ENCODE measurements at regions not wholly inside any gene's neighbourhood (a gene's known extent, or its start where the extent isn't known, plus 50 kb on each side); places are given as distances from the start of the nearest gene placed in this dataset.

- DNase-seq (ENCODE audit: low spot score): no peak
Measured at GRCh38 chr5:33369485-33370465, 71.0 kb upstream of the TARS1 start.

DNA sequence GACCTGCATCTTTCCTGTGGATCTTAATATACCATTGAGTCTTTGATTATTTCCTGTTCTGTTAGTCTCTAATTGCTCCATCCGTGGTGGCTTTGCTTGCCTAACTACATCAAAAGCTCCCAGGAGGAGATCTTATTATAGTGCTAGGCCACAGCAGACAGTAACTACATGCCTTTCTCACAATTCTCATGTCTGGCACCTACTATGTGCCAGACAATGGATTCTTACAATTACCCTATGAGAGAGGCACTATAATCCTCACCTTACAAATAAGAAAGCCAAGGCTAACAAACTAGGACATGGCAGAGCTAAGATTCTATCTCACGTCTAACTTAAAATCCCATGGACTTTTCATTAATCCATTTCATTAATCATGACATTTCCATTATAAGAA lies 70.3 kb upstream of the TARS1 start:
- DNase-seq (ENCODE audit: low spot score): no peak

GRCh38 chr5:33371660-33372059 lies 69.1 kb upstream of the TARS1 start:
- DNase-seq (ENCODE audit: low spot score): no peak

- no peak for DNase-seq (ENCODE audit: low spot score)
Measured at GRCh38 chr5:33372721-33373472, 67.9 kb upstream of the TARS1 start.

DNA sequence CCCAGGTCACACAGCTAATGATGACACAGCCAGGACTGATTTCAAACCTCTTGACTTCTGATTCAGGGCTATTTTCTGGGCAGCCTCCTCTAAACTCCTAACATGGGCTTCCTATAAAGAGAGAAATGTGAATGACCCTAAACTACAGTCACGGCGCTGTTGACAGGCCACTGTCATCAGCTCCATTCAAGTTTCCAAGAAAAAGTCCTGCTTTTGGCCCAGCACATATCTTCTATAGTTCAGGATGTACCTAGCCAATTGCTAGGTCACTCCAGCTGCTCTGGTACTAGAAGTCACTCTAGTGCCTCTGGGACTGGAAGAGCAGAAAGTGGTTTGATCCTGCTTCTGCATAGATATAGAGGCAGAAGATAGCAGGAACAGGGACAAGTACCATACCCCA lies 64.9 kb upstream of the TARS1 start:
- DNase-seq (ENCODE audit: low spot score): no peak

GRCh38 chr5:33379757-33380156 lies 61.0 kb upstream of the TARS1 start:
- no peak for DNase-seq (ENCODE audit: low spot score)

DNA sequence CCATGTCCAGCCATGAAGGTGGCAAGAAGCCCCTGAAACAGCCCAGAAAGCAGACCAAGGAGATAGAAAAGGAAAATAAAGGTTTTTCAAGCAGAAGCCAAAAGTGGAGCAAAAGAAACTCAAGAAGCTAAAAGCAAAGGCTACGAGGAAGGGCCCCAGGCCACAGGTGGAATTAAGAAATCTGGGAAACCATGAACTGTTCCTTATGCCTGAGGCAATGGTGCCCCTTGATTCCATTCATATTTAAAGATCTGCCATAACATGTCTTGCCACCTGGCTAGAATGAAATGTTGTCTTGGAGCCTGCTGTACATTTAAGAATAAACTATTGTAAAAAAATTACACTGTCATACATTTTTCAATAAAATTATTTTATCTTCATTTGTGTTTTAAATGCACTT lies 59.5 kb upstream of the TARS1 start:
- no peak for DNase-seq (ENCODE audit: low spot score)

Small RNAs in the stretch of these regions (small RNA-seq; reads per million reads assigned to genes)
- gene AC010343.2: 0 reads per million in 2 experiments
- gene AC025459.1: 0 reads per million in 2 experiments

Measured in SK-N-DZ (cell line).